HEK293 (cell line): ENCODE measurements at regions not wholly inside any gene's neighbourhood (a gene's known extent, or its start where the extent isn't known, plus 50 kb on each side); places are given as distances from the start of the nearest gene placed in this dataset.

Experiments
- ATF2 ChIP-seq: fragments of 450-650 bp; formaldehyde crosslinking; IDR thresholded peaks from 2 replicates; pipeline ENCODE4 v1.5.1; 2016; ENCODE audit warnings: missing biosample characterization, missing genetic modification characterization, low read depth
- BCL6B ChIP-seq: fragments of 450-650 bp; formaldehyde crosslinking; IDR thresholded peaks from 2 replicates; pipeline ENCODE4 v1.5.1; 2017; ENCODE audit warnings: missing biosample characterization, missing genetic modification characterization
- GLI4 ChIP-seq: fragments of 450-650 bp; formaldehyde crosslinking; IDR thresholded peaks from 2 replicates; pipeline ENCODE4 v1.5.1; 2016; ENCODE audit warnings: missing biosample characterization, missing genetic modification characterization
- HOXC10 ChIP-seq: sonication (generic); formaldehyde crosslinking; IDR thresholded peaks from 2 replicates; pipeline ENCODE4 v1.8.1; 2023; ENCODE audit warnings: mild to moderate bottlenecking, missing genetic modification reagents
- PRDM4 ChIP-seq: fragments of 450-650 bp; formaldehyde crosslinking; IDR thresholded peaks from 2 replicates; pipeline ENCODE4 v1.5.1; 2017; ENCODE audit warnings: missing biosample characterization, missing genetic modification characterization
- SCRT2 ChIP-seq: fragments of 450-650 bp; formaldehyde crosslinking; IDR thresholded peaks from 2 replicates; pipeline ENCODE4 v1.5.1; 2016; ENCODE audit warnings: missing biosample characterization, missing genetic modification characterization
- TCF7L2 ChIP-seq: IDR thresholded peaks from 2 replicates; pipeline ENCODE4 v1.6.1; 2011; ENCODE audit warnings: low read depth, mild to moderate bottlenecking, inconsistent platforms, low read length, moderate library complexity, borderline replicate concordance
- WT1 ChIP-seq: fragments of 450-650 bp; formaldehyde crosslinking; IDR thresholded peaks from 2 replicates; pipeline ENCODE4 v1.5.1; 2016; ENCODE audit warnings: missing biosample characterization, missing genetic modification characterization
- ZNF239 ChIP-seq: fragments of 450-650 bp; formaldehyde crosslinking; IDR thresholded peaks from 2 replicates; pipeline ENCODE4 v1.5.1; 2016; ENCODE audit warnings: missing biosample characterization, missing genetic modification characterization
- ZNF404 ChIP-seq: fragments of 450-650 bp; formaldehyde crosslinking; IDR thresholded peaks from 2 replicates; pipeline ENCODE4 v1.5.1; 2017; ENCODE audit warnings: missing biosample characterization, missing genetic modification characterization
- ZNF514 ChIP-seq: fragments of 450-650 bp; formaldehyde crosslinking; IDR thresholded peaks from 2 replicates; pipeline ENCODE4 v1.5.1; 2016; ENCODE audit warnings: missing biosample characterization, missing genetic modification characterization
- TF ChIP-seq, protein P1 (sequence below): fragments of 450-650 bp; formaldehyde crosslinking; IDR thresholded peaks from 2 replicates; pipeline ENCODE4 v1.5.1; 2016; ENCODE audit warnings: missing biosample characterization, missing genetic modification characterization
- TF ChIP-seq, protein P2 (sequence below): fragments of 450-650 bp; formaldehyde crosslinking; IDR thresholded peaks from 2 replicates; pipeline ENCODE4 v1.5.1; 2016; ENCODE audit warnings: missing biosample characterization, missing genetic modification characterization
- TF ChIP-seq, protein P3 (sequence below): fragments of 450-650 bp; formaldehyde crosslinking; IDR thresholded peaks from 2 replicates; pipeline ENCODE4 v1.5.1; 2017; ENCODE audit warnings: missing biosample characterization, missing genetic modification characterization

- TF ChIP-seq BCL6B (tag by site-specific recombination) (no peak), TCF7L2 (no peak), ATF2 (tag by site-specific recombination) (no peak), GLI4 (tag by site-specific recombination) (no peak), ZNF514 (tag by site-specific recombination) (no peak), ZNF239 (no peak), WT1 (tag by site-specific recombination) (no peak), PRDM4 (tag by site-specific recombination) (no peak), SCRT2 (tag by site-specific recombination) (no peak), ZNF404 (no peak), HOXC10 (no peak)
- TF ChIP-seq, protein P1, sequence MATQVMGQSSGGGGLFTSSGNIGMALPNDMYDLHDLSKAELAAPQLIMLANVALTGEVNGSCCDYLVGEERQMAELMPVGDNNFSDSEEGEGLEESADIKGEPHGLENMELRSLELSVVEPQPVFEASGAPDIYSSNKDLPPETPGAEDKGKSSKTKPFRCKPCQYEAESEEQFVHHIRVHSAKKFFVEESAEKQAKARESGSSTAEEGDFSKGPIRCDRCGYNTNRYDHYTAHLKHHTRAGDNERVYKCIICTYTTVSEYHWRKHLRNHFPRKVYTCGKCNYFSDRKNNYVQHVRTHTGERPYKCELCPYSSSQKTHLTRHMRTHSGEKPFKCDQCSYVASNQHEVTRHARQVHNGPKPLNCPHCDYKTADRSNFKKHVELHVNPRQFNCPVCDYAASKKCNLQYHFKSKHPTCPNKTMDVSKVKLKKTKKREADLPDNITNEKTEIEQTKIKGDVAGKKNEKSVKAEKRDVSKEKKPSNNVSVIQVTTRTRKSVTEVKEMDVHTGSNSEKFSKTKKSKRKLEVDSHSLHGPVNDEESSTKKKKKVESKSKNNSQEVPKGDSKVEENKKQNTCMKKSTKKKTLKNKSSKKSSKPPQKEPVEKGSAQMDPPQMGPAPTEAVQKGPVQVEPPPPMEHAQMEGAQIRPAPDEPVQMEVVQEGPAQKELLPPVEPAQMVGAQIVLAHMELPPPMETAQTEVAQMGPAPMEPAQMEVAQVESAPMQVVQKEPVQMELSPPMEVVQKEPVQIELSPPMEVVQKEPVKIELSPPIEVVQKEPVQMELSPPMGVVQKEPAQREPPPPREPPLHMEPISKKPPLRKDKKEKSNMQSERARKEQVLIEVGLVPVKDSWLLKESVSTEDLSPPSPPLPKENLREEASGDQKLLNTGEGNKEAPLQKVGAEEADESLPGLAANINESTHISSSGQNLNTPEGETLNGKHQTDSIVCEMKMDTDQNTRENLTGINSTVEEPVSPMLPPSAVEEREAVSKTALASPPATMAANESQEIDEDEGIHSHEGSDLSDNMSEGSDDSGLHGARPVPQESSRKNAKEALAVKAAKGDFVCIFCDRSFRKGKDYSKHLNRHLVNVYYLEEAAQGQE (tag by site-specific recombination) = no peak
- TF ChIP-seq, protein P2, sequence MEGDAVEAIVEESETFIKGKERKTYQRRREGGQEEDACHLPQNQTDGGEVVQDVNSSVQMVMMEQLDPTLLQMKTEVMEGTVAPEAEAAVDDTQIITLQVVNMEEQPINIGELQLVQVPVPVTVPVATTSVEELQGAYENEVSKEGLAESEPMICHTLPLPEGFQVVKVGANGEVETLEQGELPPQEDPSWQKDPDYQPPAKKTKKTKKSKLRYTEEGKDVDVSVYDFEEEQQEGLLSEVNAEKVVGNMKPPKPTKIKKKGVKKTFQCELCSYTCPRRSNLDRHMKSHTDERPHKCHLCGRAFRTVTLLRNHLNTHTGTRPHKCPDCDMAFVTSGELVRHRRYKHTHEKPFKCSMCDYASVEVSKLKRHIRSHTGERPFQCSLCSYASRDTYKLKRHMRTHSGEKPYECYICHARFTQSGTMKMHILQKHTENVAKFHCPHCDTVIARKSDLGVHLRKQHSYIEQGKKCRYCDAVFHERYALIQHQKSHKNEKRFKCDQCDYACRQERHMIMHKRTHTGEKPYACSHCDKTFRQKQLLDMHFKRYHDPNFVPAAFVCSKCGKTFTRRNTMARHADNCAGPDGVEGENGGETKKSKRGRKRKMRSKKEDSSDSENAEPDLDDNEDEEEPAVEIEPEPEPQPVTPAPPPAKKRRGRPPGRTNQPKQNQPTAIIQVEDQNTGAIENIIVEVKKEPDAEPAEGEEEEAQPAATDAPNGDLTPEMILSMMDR = no peak
- TF ChIP-seq, protein P3, sequence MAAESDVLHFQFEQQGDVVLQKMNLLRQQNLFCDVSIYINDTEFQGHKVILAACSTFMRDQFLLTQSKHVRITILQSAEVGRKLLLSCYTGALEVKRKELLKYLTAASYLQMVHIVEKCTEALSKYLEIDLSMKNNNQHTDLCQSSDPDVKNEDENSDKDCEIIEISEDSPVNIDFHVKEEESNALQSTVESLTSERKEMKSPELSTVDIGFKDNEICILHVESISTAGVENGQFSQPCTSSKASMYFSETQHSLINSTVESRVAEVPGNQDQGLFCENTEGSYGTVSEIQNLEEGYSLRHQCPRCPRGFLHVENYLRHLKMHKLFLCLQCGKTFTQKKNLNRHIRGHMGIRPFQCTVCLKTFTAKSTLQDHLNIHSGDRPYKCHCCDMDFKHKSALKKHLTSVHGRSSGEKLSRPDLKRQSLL (tag by site-specific recombination) = no peak
Observed at GRCh38 chr12:94020335-94020734, 128.0 kb upstream of the PLXNC1 start.
